ENCODE measurements at regions not wholly inside any gene's neighbourhood (a gene's known extent, or its start where the extent isn't known, plus 50 kb on each side); places are given as distances from the start of the nearest gene placed in this dataset.

GRCh38 chr9:126173401-126173800 lies 153.2 kb upstream of the MVB12B start:
- H3K79me2 ChIP-seq (ENCODE audit: control insufficient read depth, insufficient read depth, low read length): no peaks in the 10 kb centered on the region
- no peaks in the 10 kb centered on the region for H4K20me1 ChIP-seq (ENCODE audit: control insufficient read depth, extremely low read depth, insufficient read depth, low read length)
- FAIRE-seq: no peak
- no peaks in the 10 kb centered on the region for H3K4me1 ChIP-seq (ENCODE audit: control insufficient read depth, extremely low read depth, insufficient read depth, low read length)
- H3K4me3 ChIP-seq (ENCODE audit: control insufficient read depth in 2 of 3, extremely low read depth in 1 of 3, insufficient read depth in 2 of 3, low read depth in 1 of 3, low read length in 3 of 3): no peak overlapping the region
- H3K9ac ChIP-seq (ENCODE audit: control insufficient read depth, extremely low read depth, insufficient read depth, low read length): no peak overlapping the region
- TF ChIP-seq CTCF (optimal IDR thresholded peaks at IDR 0.05 in 1 of 3, IDR thresholded peaks at IDR 0.05 in 1 of 3, conservative IDR thresholded peaks at IDR 0.05 in 1 of 3; ENCODE audit: extremely low read depth in 1 of 3, insufficient read depth in 2 of 3, low read length in 3 of 3) (no peak), EZH2 (IDR thresholded peaks at IDR 0.05; ENCODE audit: low read length) (no peak)
- peaks cover 4% of the 10 kb centered on the region for H3K27me3 ChIP-seq (ENCODE audit: control insufficient read depth, extremely low read depth, insufficient read depth, low read length)
- H3K4me2 ChIP-seq (ENCODE audit: control insufficient read depth, extremely low read depth, insufficient read depth, low read depth, low read length): no peak overlapping the region
- no peak overlapping the region for H3K27ac ChIP-seq (ENCODE audit: control insufficient read depth, insufficient read depth, low read length)
- no peak for DNase-seq (ENCODE audit: low read depth, low spot score)
- no peak overlapping the region for H2AFZ ChIP-seq (ENCODE audit: control insufficient read depth, low read length)
- no peaks in the 10 kb centered on the region for H3K9me1 ChIP-seq (ENCODE audit: control insufficient read depth, extremely low read depth, insufficient read depth, low read length)
- dilution Hi-C loops (cut with MboI; ENCODE audit: extremely low pct_ligation_motif_present, low sequenced_read_pairs): no loop called here
- no peaks in the 10 kb centered on the region for H3K9me3 ChIP-seq (ENCODE audit: control insufficient read depth, low read depth, low read length)
- H3K36me3 ChIP-seq (ENCODE audit: control insufficient read depth in 2 of 2, extremely low read depth in 1 of 2, insufficient read depth in 2 of 2, low read length in 2 of 2): no peaks in the 10 kb centered on the region

GRCh38 chr9:126173929-126174328 lies 152.7 kb upstream of the MVB12B start:
- TF ChIP-seq CTCF (optimal IDR thresholded peaks at IDR 0.05 in 1 of 3, IDR thresholded peaks at IDR 0.05 in 1 of 3, conservative IDR thresholded peaks at IDR 0.05 in 1 of 3; ENCODE audit: extremely low read depth in 1 of 3, insufficient read depth in 2 of 3, low read length in 3 of 3) (no peak), EZH2 (IDR thresholded peaks at IDR 0.05; ENCODE audit: low read length) (no peak)
- Histone ChIP-seq H3K9ac (ENCODE audit: control insufficient read depth, extremely low read depth, insufficient read depth, low read length) (no peak overlapping the region), H4K20me1 (ENCODE audit: control insufficient read depth, extremely low read depth, insufficient read depth, low read length) (no peaks in the 10 kb centered on the region), H3K27ac (ENCODE audit: control insufficient read depth, insufficient read depth, low read length) (no peak overlapping the region), H3K27me3 (ENCODE audit: control insufficient read depth, extremely low read depth, insufficient read depth, low read length) (peaks cover 4% of the 10 kb centered on the region), H3K4me1 (ENCODE audit: control insufficient read depth, extremely low read depth, insufficient read depth, low read length) (no peaks in the 10 kb centered on the region), H3K9me3 (ENCODE audit: control insufficient read depth, low read depth, low read length) (no peaks in the 10 kb centered on the region), H2AFZ (ENCODE audit: control insufficient read depth, low read length) (no peak overlapping the region), H3K79me2 (ENCODE audit: control insufficient read depth, insufficient read depth, low read length) (no peaks in the 10 kb centered on the region), H3K36me3 (ENCODE audit: control insufficient read depth in 2 of 2, extremely low read depth in 1 of 2, insufficient read depth in 2 of 2, low read length in 2 of 2) (no peaks in the 10 kb centered on the region), H3K9me1 (ENCODE audit: control insufficient read depth, extremely low read depth, insufficient read depth, low read length) (no peaks in the 10 kb centered on the region), H3K4me2 (ENCODE audit: control insufficient read depth, extremely low read depth, insufficient read depth, low read depth, low read length) (no peak overlapping the region), H3K4me3 (ENCODE audit: control insufficient read depth in 2 of 3, extremely low read depth in 1 of 3, insufficient read depth in 2 of 3, low read depth in 1 of 3, low read length in 3 of 3) (no peak overlapping the region)
- dilution Hi-C loops (cut with MboI; ENCODE audit: extremely low pct_ligation_motif_present, low sequenced_read_pairs): no loop called here
- no peak for DNase-seq (ENCODE audit: low read depth, low spot score)
- no peak for FAIRE-seq
